ENCODE measurements at regions not wholly inside any gene's neighbourhood (a gene's known extent, or its start where the extent isn't known, plus 50 kb on each side); places are given as distances from the start of the nearest gene placed in this dataset.
A peak's percentile ranks its signal among the peaks of the same experiment; 100 is the strongest.

DNA sequence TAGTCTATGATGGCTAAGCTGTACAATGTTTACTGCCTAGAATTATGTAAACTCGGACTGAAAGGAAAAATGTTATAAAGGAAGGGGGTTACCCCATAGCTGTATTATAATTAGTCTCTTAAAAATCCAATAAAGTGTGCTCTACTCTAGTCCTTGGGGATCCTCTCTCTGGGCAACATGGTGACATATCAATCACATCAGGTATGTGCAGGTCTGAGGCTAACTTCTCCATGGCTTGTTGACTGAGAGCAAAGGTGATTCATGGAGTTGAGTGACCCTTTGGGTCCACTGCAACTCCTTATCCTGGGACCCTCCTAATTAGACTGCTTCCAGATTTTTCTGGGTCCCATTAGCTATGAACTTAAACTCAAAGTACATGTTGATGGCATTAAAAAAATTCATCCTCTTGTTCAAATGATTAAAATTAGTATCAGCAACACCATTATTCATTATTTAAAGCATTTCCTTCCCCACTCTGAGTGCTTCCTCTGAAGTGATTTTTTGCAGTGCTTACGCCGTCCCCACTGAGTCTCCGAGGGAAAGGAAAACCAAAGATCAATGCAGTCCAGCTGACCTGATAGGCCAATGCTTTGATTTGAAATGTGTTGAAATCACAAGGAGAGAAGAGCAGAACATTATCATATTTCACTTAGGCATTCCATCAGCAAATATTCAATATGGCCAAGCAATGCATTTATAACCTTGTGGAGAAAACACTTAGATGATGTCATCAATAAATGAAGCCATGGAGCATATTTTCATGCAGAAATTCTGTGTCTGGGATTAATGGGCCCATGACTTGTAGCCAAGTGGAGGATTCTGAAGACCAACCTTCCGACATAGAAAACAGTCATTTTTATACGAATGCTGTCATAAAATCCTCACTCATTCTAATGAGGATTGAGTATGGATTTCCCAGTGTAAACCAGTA lies 161.7 kb upstream of the CRBN start:
- H3K4me1 ChIP-seq (ENCODE audit: control insufficient read depth, low read depth, low read length): peaks cover 5% of the 10 kb centered on the region
- no peak overlapping the region for H3K9ac ChIP-seq (ENCODE audit: low read length)
- no peak overlapping the region for H3K27ac ChIP-seq (ENCODE audit: low read depth, low read length)
- H2BK5ac ChIP-seq (ENCODE audit: low read length): no peak overlapping the region
- no peak overlapping the region for H2BK120ac ChIP-seq (ENCODE audit: low read depth, low read length)
- no peaks in the 10 kb centered on the region for H3K27me3 ChIP-seq (ENCODE audit: insufficient read depth, low read length, poor library complexity)
- H3K79me1 ChIP-seq (ENCODE audit: low read length): no peaks in the 10 kb centered on the region
- no CpG with 5 or more reads among the region's 6 CpGs for WGBS (ENCODE audit: extremely low coverage, insufficient coverage, low lambda C conversion rate)
- H3K4me3 ChIP-seq (ENCODE audit: low read length): no peak overlapping the region
- no peak overlapping the region for H3K23ac ChIP-seq (ENCODE audit: low read length)
- no peak overlapping the region for H4K8ac ChIP-seq (ENCODE audit: low read depth, low read length)
- H2BK15ac ChIP-seq (replicated peaks; ENCODE audit: low read depth): no peak overlapping the region
- DNase-seq: no peak
- H3K18ac ChIP-seq (ENCODE audit: low read length): no peak overlapping the region
- H3K56ac ChIP-seq (ENCODE audit: low read length): no peak overlapping the region
- H3K4me2 ChIP-seq (ENCODE audit: low read length): no peak overlapping the region
- H3K4ac ChIP-seq (ENCODE audit: low read depth, low read length): no peak overlapping the region
- no peaks in the 10 kb centered on the region for H3K36me3 ChIP-seq (ENCODE audit: control insufficient read depth, insufficient read depth, low read length)
- no peak overlapping the region for H2AK5ac ChIP-seq (ENCODE audit: low read length)
- H3K79me2 ChIP-seq (ENCODE audit: control insufficient read depth, insufficient read depth, low read length): no peaks in the 10 kb centered on the region
- no peak overlapping the region for H4K5ac ChIP-seq (ENCODE audit: low read length)

GRCh38 chr3:3340526-3340925 lies 161.0 kb upstream of the CRBN start:
- Histone ChIP-seq H3K4me3 (ENCODE audit: low read length) (no peak overlapping the region), H3K79me2 (ENCODE audit: control insufficient read depth, insufficient read depth, low read length) (no peaks in the 10 kb centered on the region), H2AK5ac (ENCODE audit: low read length) (no peak overlapping the region), H3K56ac (ENCODE audit: low read length) (no peak overlapping the region), H2BK5ac (ENCODE audit: low read length) (no peak overlapping the region), H3K4me2 (ENCODE audit: low read length) (no peak overlapping the region), H2BK120ac (ENCODE audit: low read depth, low read length) (no peak overlapping the region), H3K79me1 (ENCODE audit: low read length) (no peaks in the 10 kb centered on the region), H3K27me3 (ENCODE audit: insufficient read depth, low read length, poor library complexity) (no peaks in the 10 kb centered on the region), H3K4me1 (ENCODE audit: control insufficient read depth, low read depth, low read length) (peaks cover 5% of the 10 kb centered on the region), H3K36me3 (ENCODE audit: control insufficient read depth, insufficient read depth, low read length) (no peaks in the 10 kb centered on the region), H3K27ac (ENCODE audit: low read depth, low read length) (no peak overlapping the region), H2BK15ac (replicated peaks; ENCODE audit: low read depth) (no peak overlapping the region), H3K23ac (ENCODE audit: low read length) (no peak overlapping the region), H3K9ac (ENCODE audit: low read length) (no peak overlapping the region), H3K4ac (ENCODE audit: low read depth, low read length) (no peak overlapping the region), H4K5ac (ENCODE audit: low read length) (no peak overlapping the region), H4K8ac (ENCODE audit: low read depth, low read length) (no peak overlapping the region), H3K18ac (ENCODE audit: low read length) (no peak overlapping the region)
- WGBS (ENCODE audit: extremely low coverage, insufficient coverage, low lambda C conversion rate): no CpG with 5 or more reads among the region's 4 CpGs
- no peak for DNase-seq

- Histone ChIP-seq H3K23ac (ENCODE audit: low read length) (no peak overlapping the region), H3K18ac (ENCODE audit: low read length) (no peak overlapping the region), H2BK15ac (replicated peaks; ENCODE audit: low read depth) (no peak overlapping the region), H2BK120ac (ENCODE audit: low read depth, low read length) (no peak overlapping the region), H2AK5ac (ENCODE audit: low read length) (no peak overlapping the region), H3K56ac (ENCODE audit: low read length) (no peak overlapping the region), H3K4ac (ENCODE audit: low read depth, low read length) (no peak overlapping the region), H3K27ac (ENCODE audit: low read depth, low read length) (no peak overlapping the region), H3K79me1 (ENCODE audit: low read length) (no peaks in the 10 kb centered on the region), H4K5ac (ENCODE audit: low read length) (no peak overlapping the region), H3K36me3 (ENCODE audit: control insufficient read depth, insufficient read depth, low read length) (no peaks in the 10 kb centered on the region), H3K9ac (ENCODE audit: low read length) (no peak overlapping the region), H3K4me3 (ENCODE audit: low read length) (no peak overlapping the region), H4K8ac (ENCODE audit: low read depth, low read length) (no peak overlapping the region), H2BK5ac (ENCODE audit: low read length) (no peak overlapping the region), H3K27me3 (ENCODE audit: insufficient read depth, low read length, poor library complexity) (no peaks in the 10 kb centered on the region), H3K79me2 (ENCODE audit: control insufficient read depth, insufficient read depth, low read length) (no peaks in the 10 kb centered on the region), H3K4me1 (ENCODE audit: control insufficient read depth, low read depth, low read length) (peaks cover 5% of the 10 kb centered on the region), H3K4me2 (ENCODE audit: low read length) (no peak overlapping the region)
- WGBS (ENCODE audit: extremely low coverage, insufficient coverage, low lambda C conversion rate): no CpG with 5 or more reads among the region's 1 CpG
- no peak for DNase-seq
Measured at GRCh38 chr3:3335903-3336302, 156.4 kb upstream of the CRBN start.

DNA sequence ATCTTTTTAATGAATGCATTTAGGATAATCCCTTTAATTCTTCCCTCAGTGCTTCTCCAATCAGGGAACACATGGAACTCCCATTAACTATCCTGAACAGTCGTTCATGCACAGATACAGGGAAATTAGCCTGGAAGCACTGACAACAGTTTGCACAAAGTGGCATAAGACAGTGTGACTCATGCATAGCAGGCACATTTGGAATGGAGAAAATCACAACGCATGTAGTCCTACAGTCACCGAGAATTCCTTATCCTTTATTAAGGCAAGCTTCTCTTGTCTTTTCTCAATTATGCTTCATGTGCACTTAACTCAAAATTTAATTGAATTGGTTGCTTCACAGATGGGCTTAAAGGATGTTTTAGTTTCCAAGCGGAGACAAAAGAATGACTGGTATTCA lies 155.0 kb upstream of the CRBN start:
- H3K23ac ChIP-seq (ENCODE audit: low read length): no peak overlapping the region
- H3K4me2 ChIP-seq (ENCODE audit: low read length): no peak overlapping the region
- H2BK5ac ChIP-seq (ENCODE audit: low read length): no peak overlapping the region
- H3K56ac ChIP-seq (ENCODE audit: low read length): no peak overlapping the region
- H4K8ac ChIP-seq (ENCODE audit: low read depth, low read length): no peak overlapping the region
- no peak overlapping the region for H3K27ac ChIP-seq (ENCODE audit: low read depth, low read length)
- H3K4me3 ChIP-seq (ENCODE audit: low read length): no peak overlapping the region
- H2BK15ac ChIP-seq (replicated peaks; ENCODE audit: low read depth): no peak overlapping the region
- no peak for DNase-seq
- no peak overlapping the region for H3K18ac ChIP-seq (ENCODE audit: low read length)
- H3K4me1 ChIP-seq (ENCODE audit: control insufficient read depth, low read depth, low read length): peaks cover 5% of the 10 kb centered on the region
- H3K79me2 ChIP-seq (ENCODE audit: control insufficient read depth, insufficient read depth, low read length): no peaks in the 10 kb centered on the region
- WGBS (ENCODE audit: extremely low coverage, insufficient coverage, low lambda C conversion rate): no CpG with 5 or more reads among the region's 4 CpGs
- H2AK5ac ChIP-seq (ENCODE audit: low read length): no peak overlapping the region
- no peaks in the 10 kb centered on the region for H3K36me3 ChIP-seq (ENCODE audit: control insufficient read depth, insufficient read depth, low read length)
- no peak overlapping the region for H3K9ac ChIP-seq (ENCODE audit: low read length)
- H3K79me1 ChIP-seq (ENCODE audit: low read length): no peaks in the 10 kb centered on the region
- H4K5ac ChIP-seq (ENCODE audit: low read length): no peak overlapping the region
- no peak overlapping the region for H2BK120ac ChIP-seq (ENCODE audit: low read depth, low read length)
- no peaks in the 10 kb centered on the region for H3K27me3 ChIP-seq (ENCODE audit: insufficient read depth, low read length, poor library complexity)
- H3K4ac ChIP-seq (ENCODE audit: low read depth, low read length): no peak overlapping the region

DNA sequence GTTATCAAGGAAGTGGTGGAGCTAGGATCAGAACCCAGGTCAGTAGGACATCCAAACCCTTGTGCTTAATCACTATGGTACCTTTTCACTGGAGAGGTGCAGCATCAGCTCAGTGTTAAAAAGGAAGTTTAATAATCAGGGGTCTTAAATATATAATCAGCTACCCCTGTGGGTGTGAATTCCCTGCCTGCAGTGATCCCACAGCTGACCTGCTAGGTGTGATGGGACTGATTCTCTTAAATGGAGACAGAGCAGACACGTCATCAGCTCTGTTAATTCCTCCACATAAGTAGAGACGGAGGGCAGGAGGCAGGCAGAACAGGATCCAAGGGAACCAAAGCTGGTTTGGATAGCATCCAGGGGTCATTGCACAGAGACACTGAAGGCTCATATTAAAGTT lies 154.1 kb upstream of the CRBN start:
- peak overlapping the region; percentile 13 for H4K8ac ChIP-seq (ENCODE audit: low read depth, low read length)
- H3K23ac ChIP-seq (ENCODE audit: low read length): no peak overlapping the region
- no peak overlapping the region for H2AK5ac ChIP-seq (ENCODE audit: low read length)
- no peak overlapping the region for H3K27ac ChIP-seq (ENCODE audit: low read depth, low read length)
- H3K18ac ChIP-seq (ENCODE audit: low read length): no peak overlapping the region
- no CpG with 5 or more reads among the region's 2 CpGs for WGBS (ENCODE audit: extremely low coverage, insufficient coverage, low lambda C conversion rate)
- no peaks in the 10 kb centered on the region for H3K27me3 ChIP-seq (ENCODE audit: insufficient read depth, low read length, poor library complexity)
- DNase-seq: peak; percentile 68
- no peak overlapping the region for H4K5ac ChIP-seq (ENCODE audit: low read length)
- H2BK5ac ChIP-seq (ENCODE audit: low read length): no peak overlapping the region
- H3K9ac ChIP-seq (ENCODE audit: low read length): no peak overlapping the region
- H3K4me3 ChIP-seq (ENCODE audit: low read length): no peak overlapping the region
- H3K4me2 ChIP-seq (ENCODE audit: low read length): no peak overlapping the region
- H3K4me1 ChIP-seq (ENCODE audit: control insufficient read depth, low read depth, low read length): peaks cover 5% of the 10 kb centered on the region
- no peak overlapping the region for H2BK15ac ChIP-seq (replicated peaks; ENCODE audit: low read depth)
- H3K79me1 ChIP-seq (ENCODE audit: low read length): no peaks in the 10 kb centered on the region
- no peaks in the 10 kb centered on the region for H3K79me2 ChIP-seq (ENCODE audit: control insufficient read depth, insufficient read depth, low read length)
- H2BK120ac ChIP-seq (ENCODE audit: low read depth, low read length): no peak overlapping the region
- H3K36me3 ChIP-seq (ENCODE audit: control insufficient read depth, insufficient read depth, low read length): no peaks in the 10 kb centered on the region
- H3K4ac ChIP-seq (ENCODE audit: low read depth, low read length): no peak overlapping the region
- no peak overlapping the region for H3K56ac ChIP-seq (ENCODE audit: low read length)

DNA sequence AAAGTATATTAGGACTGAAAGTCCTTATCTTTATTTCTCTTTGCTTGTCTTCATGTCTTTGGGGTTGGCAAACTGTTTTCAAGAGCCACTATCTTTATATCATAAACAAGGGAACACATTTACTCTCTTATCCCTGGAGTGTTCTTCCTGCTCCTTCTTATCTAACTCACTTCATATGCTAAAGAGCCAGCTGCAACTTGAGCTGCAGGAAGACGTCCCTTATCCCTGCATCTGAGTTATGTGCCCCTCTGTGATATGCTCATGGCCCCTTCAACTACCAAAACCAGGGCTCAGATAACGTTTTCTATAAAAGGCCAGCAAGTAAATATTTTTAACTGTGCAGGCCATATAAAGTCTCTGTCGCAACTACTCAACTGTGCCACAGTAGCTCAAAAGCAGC lies 137.0 kb upstream of the CRBN start:
- no peak overlapping the region for H3K27ac ChIP-seq (ENCODE audit: low read depth, low read length)
- H2BK120ac ChIP-seq (ENCODE audit: low read depth, low read length): no peak overlapping the region
- H2BK15ac ChIP-seq (replicated peaks; ENCODE audit: low read depth): no peak overlapping the region
- H3K4ac ChIP-seq (ENCODE audit: low read depth, low read length): no peak overlapping the region
- DNase-seq: peak; percentile 77
- no peak overlapping the region for H4K5ac ChIP-seq (ENCODE audit: low read length)
- H2AK5ac ChIP-seq (ENCODE audit: low read length): no peak overlapping the region
- no peaks in the 10 kb centered on the region for H3K79me2 ChIP-seq (ENCODE audit: control insufficient read depth, insufficient read depth, low read length)
- H3K9ac ChIP-seq (ENCODE audit: low read length): no peak overlapping the region
- no peak overlapping the region for H3K4me3 ChIP-seq (ENCODE audit: low read length)
- no peak overlapping the region for H3K18ac ChIP-seq (ENCODE audit: low read length)
- WGBS (ENCODE audit: extremely low coverage, insufficient coverage, low lambda C conversion rate): no CpG with 5 or more reads among the region's 3 CpGs
- H3K4me2 ChIP-seq (ENCODE audit: low read length): no peak overlapping the region
- H3K4me1 ChIP-seq (ENCODE audit: control insufficient read depth, low read depth, low read length): peaks cover 3% of the 10 kb centered on the region
- H3K56ac ChIP-seq (ENCODE audit: low read length): no peak overlapping the region
- H3K27me3 ChIP-seq (ENCODE audit: insufficient read depth, low read length, poor library complexity): no peaks in the 10 kb centered on the region
- H2BK5ac ChIP-seq (ENCODE audit: low read length): peak overlapping the region; percentile 70
- H3K23ac ChIP-seq (ENCODE audit: low read length): no peak overlapping the region
- H3K36me3 ChIP-seq (ENCODE audit: control insufficient read depth, insufficient read depth, low read length): no peaks in the 10 kb centered on the region
- H3K79me1 ChIP-seq (ENCODE audit: low read length): no peaks in the 10 kb centered on the region
- no peak overlapping the region for H4K8ac ChIP-seq (ENCODE audit: low read depth, low read length)

Measured in mesendoderm (in vitro differentiated cells).